ENCODE measurements at regions not wholly inside any gene's neighbourhood (a gene's known extent, or its start where the extent isn't known, plus 50 kb on each side); places are given as distances from the start of the nearest gene placed in this dataset.
"Not testable (repeated sequence)": the region's sequence is repeated elsewhere in the genome, so short reads cannot be mapped to it uniquely, and the experiment has no call there.

DNA sequence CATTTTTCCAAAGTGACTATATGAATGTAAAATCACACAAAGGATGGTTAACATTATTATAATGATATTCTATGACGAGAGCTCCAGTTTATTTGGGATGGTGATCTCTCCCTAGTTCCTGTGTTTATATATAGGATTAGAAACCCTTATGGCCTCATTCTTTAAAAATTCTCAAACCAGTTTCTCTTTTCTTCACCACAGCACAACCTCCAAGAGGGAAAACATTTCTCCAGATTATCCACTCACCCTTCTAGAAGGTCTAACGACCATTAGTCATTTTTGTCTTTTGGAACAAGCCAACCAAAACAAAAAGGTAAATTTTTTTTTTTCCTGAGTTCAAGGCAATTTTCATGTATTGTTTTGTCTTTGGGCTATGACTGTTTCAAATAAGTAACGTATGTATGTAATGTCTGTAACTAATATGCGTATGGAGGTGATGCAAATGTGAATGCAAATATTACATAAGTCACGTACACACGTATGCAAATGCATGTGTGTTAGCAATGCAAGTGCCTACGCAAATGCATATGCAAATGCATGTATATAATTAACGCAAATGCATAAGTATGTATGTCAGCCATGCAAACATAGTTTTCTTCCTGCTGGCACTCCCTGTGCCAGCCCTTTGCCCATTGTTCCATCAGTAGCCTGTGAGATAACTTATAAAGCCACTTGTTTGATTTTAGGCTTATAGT is 72.5 kb upstream of the MORC3 start:
- DNase-seq = no peak

- no peak for DNase-seq
These were observed 70.2 kb upstream of the MORC3 start for GRCh38 chr21:36249576-36250422.

GRCh38 chr21:36250423-36251075 is 69.4 kb upstream of the MORC3 start:
- DNase-seq = no peak

- DNase-seq = no peak
These were observed 65.7 kb upstream of the MORC3 start for GRCh38 chr21:36254106-36254941.

DNA sequence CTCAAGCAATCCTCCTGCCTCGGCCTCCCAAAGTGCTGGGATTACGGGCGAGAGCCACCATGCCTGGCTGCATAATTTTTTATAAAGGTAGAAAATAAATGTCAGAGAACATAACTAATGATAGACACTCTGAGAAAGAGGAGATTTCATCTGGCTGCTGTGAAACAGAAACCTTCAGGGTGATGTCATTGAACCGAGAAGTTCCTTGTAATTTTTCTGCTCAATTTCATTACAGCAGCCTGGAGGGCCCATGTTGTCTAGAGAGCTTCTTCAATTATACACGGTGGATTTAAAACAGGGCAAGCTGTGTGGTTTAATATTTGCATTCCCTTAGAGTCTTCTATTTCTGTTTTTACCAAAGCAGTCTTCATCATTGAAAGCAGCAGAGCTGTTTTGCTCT is 64.3 kb upstream of the MORC3 start:
- no peak for DNase-seq

GRCh38 chr21:36257657-36258056 is 62.3 kb upstream of the MORC3 start:
- no peak for DNase-seq

DNA sequence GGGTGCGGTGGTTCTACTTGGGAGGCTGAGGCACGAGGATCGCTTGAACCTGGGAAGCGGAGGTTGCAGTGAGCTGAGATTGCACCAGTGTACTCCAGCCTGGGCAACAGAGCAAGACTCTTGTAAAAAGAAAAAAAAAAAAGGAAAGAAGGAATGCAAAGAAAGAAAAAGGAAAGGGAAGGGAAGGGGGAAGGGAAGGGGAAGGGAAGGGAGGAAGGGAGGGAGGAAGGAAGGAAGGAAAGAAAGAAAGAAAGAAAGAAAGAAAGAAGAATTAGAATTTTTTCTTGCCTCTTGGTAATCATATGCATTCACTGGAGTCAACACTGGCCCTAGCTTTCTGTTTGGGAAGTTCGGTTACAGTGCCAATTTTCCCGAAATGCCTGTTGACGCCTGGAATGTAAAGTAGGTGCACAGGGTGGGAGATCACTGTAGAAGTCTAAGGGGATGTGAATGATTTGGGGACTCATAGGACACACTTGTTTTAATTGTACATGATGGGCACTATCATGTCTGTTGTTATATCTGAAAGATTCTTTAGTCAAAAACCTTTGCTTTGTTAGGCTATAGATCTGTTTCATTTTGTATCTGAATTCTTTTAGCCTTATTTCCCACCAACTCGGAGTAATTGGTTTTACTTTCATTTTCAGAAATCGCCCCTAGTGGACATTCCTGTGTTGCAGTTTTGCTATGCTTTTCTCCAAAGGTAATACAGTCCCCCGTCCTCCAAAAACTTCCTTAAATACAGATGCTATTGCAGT is 59.8 kb upstream of the MORC3 start:
- peak; percentile 82 for DNase-seq

GRCh38 chr21:36260802-36261201 is 59.2 kb upstream of the MORC3 start:
- no peak for DNase-seq

DNA sequence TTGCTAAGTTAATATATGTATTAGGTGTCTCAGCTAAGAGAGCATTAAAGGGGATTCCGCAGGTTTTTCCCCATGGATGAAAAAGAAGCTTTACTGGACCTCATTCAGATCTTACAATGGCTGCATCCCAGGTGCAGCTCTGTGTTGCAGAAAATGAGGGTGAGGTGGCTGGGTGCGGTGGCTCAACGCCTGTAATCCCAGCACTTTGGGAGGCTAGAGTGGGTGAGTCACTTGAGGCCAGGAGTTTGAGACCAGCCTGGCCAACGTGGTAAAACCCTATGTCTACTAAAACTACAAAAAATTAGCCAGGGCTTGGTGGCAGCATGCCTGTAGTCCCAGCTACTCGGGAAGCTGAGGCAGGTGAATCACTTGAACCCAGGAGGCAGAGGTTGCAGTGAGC is 58.5 kb upstream of the MORC3 start:
- no peak for DNase-seq

GRCh38 chr21:36263797-36264196 is 56.2 kb upstream of the MORC3 start:
- DNase-seq = no peak

GRCh38 chr21:36265431-36265830 is 54.6 kb upstream of the MORC3 start:
- no peak for DNase-seq

DNA sequence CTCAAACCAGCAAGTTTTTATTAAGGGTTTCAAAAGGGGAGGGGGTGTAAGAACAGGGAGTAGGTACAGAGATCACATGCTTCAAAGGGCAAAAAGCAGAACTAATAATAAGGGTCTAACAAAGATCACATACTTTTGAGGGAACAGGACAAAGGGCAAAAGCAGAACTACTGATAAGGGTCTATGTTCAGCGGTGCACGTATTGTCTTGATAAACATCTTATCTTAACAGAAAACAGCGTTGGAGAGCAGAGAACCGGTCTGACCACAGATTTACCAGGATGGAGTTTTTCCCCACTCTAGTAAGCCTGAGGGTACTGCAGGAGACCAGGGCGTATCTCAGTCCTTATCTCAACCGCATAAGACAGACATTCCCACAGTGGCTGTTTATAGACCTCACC is 52.2 kb upstream of the MORC3 start:
- not testable (repeated sequence) for DNase-seq

DNA sequence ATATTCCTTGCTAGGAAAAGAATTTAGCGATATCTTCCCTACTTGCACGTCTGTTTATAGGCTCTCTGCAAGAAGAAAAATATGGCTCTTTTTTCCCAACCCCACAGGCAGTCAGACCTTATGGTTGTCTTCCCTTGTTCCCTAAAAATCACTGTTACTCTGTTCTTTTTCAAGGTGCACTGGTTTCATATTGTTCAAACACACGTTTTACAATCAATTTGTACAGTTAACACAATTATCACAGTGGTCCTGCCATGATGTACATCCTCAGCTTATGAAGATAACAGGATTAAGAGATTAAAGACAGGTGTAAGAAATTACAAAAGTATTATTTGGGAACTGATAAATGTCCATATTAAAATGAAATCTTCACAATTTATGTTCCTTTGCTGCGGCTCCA is 51.7 kb upstream of the MORC3 start:
- DNase-seq = not testable (repeated sequence)
